ENCODE measurements at regions not wholly inside any gene's neighbourhood (a gene's known extent, or its start where the extent isn't known, plus 50 kb on each side); places are given as distances from the start of the nearest gene placed in this dataset.
"Not testable (repeated sequence)": the region's sequence is repeated elsewhere in the genome, so short reads cannot be mapped to it uniquely, and the experiment has no call there.

GRCh38 chr4:189202182-189202868 lies 738.3 kb upstream of the FRG1 start:
- peak overlapping the region; percentile 41 to 67 for H3K4me3 Mint-ChIP-seq
- no peak overlapping the region for H3K27ac Mint-ChIP-seq
- DNase-seq, result peak; percentile 12 to 20
- peaks cover 3 to 5% of the 10 kb centered on the region in 2 donors for H3K9me3 Mint-ChIP-seq
- peaks cover 11% of the 10 kb centered on the region for H3K4me1 Mint-ChIP-seq
- H3K27me3 Mint-ChIP-seq, result no peaks in the 10 kb centered on the region
- peak; percentile 42 for ATAC-seq

GRCh38 chr4:189202869-189203271 lies 737.8 kb upstream of the FRG1 start:
- H3K27me3 Mint-ChIP-seq, result no peaks in the 10 kb centered on the region
- peaks cover 11% of the 10 kb centered on the region for H3K4me1 Mint-ChIP-seq
- H3K27ac Mint-ChIP-seq, result no peak overlapping the region
- DNase-seq (no peak), ATAC-seq (no peak)
- peak overlapping the region in 1 of 2 donors; percentile 26 for H3K4me3 Mint-ChIP-seq
- H3K9me3 Mint-ChIP-seq, result peaks cover 5 to 7% of the 10 kb centered on the region in 2 donors

DNA sequence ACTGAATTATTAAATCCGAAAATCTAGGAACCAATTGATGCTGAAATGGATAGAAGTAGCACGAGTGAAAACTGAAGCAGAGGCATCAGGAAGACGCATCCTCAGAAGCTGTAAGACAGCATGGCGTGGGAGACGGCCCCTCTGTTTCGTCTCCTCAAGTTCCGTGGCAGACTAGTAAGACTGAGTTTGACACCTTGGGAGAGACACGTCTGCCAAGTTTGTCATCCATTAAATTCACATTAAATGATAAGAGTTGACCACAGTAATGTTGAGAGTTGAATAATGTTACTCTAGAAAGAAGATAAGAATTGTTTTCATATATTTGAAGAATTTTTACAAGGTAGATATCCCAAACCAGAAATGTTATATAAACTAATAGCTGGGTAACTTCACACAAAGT lies 736.1 kb upstream of the FRG1 start:
- Mint-ChIP-seq H3K9me3 (peaks cover 5 to 7% of the 10 kb centered on the region in 2 donors), H3K27me3 (no peaks in the 10 kb centered on the region), H3K27ac (no peak overlapping the region), H3K4me1 (peaks cover 11% of the 10 kb centered on the region), H3K4me3 (no peak overlapping the region)
- no peak for DNase-seq
- no peak for ATAC-seq

GRCh38 chr4:189206953-189207352 lies 733.7 kb upstream of the FRG1 start:
- peaks cover 10 to 20% of the 10 kb centered on the region in 2 donors for H3K9me3 Mint-ChIP-seq
- no peak overlapping the region for H3K27ac Mint-ChIP-seq
- no peak for ATAC-seq

DNA sequence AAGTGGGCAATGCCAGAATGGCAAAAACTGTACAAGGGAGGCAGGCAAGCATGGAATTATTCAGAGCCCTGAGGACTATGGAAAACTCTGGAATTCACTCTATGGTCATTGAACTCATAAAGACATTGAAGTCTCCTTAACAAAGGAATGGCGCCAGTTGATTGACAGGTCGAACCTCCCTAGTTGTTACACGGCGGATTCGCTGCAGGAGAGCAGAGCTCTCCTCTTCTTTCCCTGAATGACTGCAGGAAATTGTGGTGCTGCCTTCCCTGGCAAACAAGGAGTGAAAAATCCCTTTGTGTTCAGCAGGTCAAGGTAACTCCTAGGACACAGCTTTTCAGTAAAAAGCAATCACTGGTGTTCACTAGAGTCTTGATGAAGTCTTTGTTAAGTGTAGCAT lies 732.8 kb upstream of the FRG1 start:
- Mint-ChIP-seq H3K4me1 (peaks cover 3% of the 10 kb centered on the region), H3K9me3 (peaks cover 10 to 20% of the 10 kb centered on the region in 2 donors), H3K27ac (no peak overlapping the region), H3K4me3 (no peak overlapping the region), H3K27me3 (no peaks in the 10 kb centered on the region)
- no peak for DNase-seq
- ATAC-seq, result no peak

More at GRCh38 chr4:189206953-189207352, 733.7 kb upstream of the FRG1 start:
- H3K4me3 Mint-ChIP-seq, result no peak overlapping the region
- peaks cover 11% of the 10 kb centered on the region for H3K4me1 Mint-ChIP-seq
- DNase-seq, result no peak
- H3K27me3 Mint-ChIP-seq, result no peaks in the 10 kb centered on the region

DNA sequence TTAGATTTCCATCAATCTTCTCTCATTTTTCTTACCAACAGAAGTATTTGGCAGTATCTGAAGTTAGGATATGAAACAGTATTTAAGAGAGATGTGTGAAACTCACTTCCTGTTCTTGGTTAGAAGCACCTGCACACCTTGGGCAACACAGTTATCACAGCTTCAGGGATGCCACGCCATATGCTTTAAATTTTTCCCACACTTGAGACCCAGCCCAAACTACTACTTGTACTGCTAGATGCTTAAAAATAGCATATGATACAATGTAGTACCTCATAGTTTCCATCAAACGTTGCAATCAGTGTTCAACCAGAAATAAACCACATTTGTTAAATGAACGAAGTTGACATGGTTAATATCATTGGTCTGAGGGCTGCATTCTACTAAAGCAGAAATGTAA lies 725.1 kb upstream of the FRG1 start:
- H3K9me3 Mint-ChIP-seq, result peaks cover 5 to 23% of the 10 kb centered on the region in 2 donors
- DNase-seq (no peak), ATAC-seq (no peak)
- H3K4me1 Mint-ChIP-seq, result no peaks in the 10 kb centered on the region
- H3K27ac Mint-ChIP-seq, result no peak overlapping the region
- no peak overlapping the region for H3K4me3 Mint-ChIP-seq
- no peaks in the 10 kb centered on the region for H3K27me3 Mint-ChIP-seq

DNA sequence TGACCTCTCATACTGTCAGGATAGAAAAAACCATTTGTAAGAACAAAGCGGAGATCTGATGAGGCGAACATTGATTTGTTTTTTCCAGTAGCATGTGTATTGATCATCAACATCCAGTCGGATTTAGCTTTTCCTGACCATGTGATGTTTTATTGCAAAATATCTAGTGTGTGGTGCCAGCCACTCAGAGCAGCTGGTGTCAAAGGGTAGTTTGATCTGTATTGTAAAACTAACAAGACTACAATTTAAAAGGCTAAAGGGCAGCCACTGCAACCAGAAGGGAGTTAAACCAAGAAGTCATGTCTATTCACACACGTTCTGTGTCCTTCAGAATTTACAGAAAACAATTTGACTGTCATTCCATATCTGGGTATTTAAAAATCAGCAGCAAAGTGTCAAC lies 719.0 kb upstream of the FRG1 start:
- Mint-ChIP-seq H3K27ac (no peak overlapping the region), H3K4me3 (no peak overlapping the region), H3K4me1 (no peaks in the 10 kb centered on the region), H3K27me3 (no peaks in the 10 kb centered on the region), H3K9me3 (no peaks in the 10 kb centered on the region)
- ATAC-seq (no peak), DNase-seq (no peak)

DNA sequence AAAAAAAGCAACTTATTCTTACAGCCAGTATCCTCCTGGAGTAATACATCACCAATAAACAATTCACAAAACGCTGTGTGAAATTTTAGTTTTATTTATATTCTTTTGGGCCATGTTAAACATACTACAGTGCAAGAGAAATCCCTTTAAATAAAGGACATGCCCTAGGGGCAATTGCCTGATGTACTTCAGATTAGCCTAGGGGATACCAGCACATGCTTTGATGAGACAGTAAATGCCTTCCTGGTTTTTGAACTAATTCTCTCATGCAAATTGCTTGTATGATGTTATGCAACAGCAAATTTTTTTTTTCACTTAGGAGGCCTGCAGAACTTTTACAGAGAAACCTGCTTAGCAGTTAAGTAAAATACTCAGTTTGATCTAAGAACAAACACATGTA lies 711.9 kb upstream of the FRG1 start:
- Mint-ChIP-seq H3K4me1 (no peaks in the 10 kb centered on the region), H3K4me3 (no peak overlapping the region), H3K9me3 (peaks cover 0 to 5% of the 10 kb centered on the region in 2 donors), H3K27me3 (no peaks in the 10 kb centered on the region), H3K27ac (no peak overlapping the region)
- no peak for ATAC-seq
- DNase-seq, result no peak

DNA sequence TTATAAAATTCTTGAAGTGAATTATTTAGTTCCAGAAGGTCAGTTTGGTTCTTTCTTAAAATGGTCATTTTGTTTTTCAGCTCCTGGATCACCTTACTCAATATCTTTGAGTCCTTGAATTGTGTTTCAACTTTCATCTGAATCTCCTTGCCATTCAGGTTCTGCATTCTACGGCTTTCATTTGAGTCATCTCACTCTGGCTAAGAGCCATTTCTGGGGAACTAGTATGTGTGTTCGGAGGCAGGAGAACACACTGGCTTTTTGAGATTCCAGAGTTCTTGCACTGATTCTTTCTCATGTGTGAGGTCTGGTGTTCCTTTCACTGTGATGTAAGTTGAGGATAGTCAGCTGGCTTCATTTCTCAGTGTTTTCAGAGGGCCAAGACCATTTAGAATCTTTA lies 708.4 kb upstream of the FRG1 start:
- DNase-seq (no peak), ATAC-seq (no peak)
- no peak overlapping the region for H3K27ac Mint-ChIP-seq
- peaks cover 0 to 5% of the 10 kb centered on the region in 2 donors for H3K9me3 Mint-ChIP-seq
- H3K4me1 Mint-ChIP-seq, result no peaks in the 10 kb centered on the region
- H3K27me3 Mint-ChIP-seq, result no peaks in the 10 kb centered on the region
- H3K4me3 Mint-ChIP-seq, result no peak overlapping the region

GRCh38 chr4:189233754-189234153 lies 706.9 kb upstream of the FRG1 start:
- not testable (repeated sequence) for H3K9me3 Mint-ChIP-seq, H3K4me1 Mint-ChIP-seq, ATAC-seq, H3K27me3 Mint-ChIP-seq, H3K4me3 Mint-ChIP-seq, H3K27ac Mint-ChIP-seq
- DNase-seq, result peak in 1 of 2 donors; percentile 37

- not testable (repeated sequence) for H3K4me3 Mint-ChIP-seq, ATAC-seq, H3K27ac Mint-ChIP-seq, H3K4me1 Mint-ChIP-seq, H3K27me3 Mint-ChIP-seq, H3K9me3 Mint-ChIP-seq
- peak in 1 of 2 donors; percentile 8 for DNase-seq
These were observed 705.7 kb upstream of the FRG1 start for GRCh38 chr4:189234948-189235347.

- Mint-ChIP-seq H3K27me3 (no peaks in the 10 kb centered on the region), H3K4me1 (no peaks in the 10 kb centered on the region), H3K4me3 (no peak overlapping the region), H3K9me3 (peaks cover 0 to 5% of the 10 kb centered on the region in 2 donors), H3K27ac (no peak overlapping the region)
- no peak for DNase-seq
- ATAC-seq, result no peak
These were observed 705.1 kb upstream of the FRG1 start for GRCh38 chr4:189235599-189235998.

GRCh38 chr4:189236321-189236720 lies 704.4 kb upstream of the FRG1 start:
- not testable (repeated sequence) for H3K9me3 Mint-ChIP-seq, H3K27me3 Mint-ChIP-seq, ATAC-seq, H3K27ac Mint-ChIP-seq, H3K4me1 Mint-ChIP-seq, H3K4me3 Mint-ChIP-seq, DNase-seq

DNA sequence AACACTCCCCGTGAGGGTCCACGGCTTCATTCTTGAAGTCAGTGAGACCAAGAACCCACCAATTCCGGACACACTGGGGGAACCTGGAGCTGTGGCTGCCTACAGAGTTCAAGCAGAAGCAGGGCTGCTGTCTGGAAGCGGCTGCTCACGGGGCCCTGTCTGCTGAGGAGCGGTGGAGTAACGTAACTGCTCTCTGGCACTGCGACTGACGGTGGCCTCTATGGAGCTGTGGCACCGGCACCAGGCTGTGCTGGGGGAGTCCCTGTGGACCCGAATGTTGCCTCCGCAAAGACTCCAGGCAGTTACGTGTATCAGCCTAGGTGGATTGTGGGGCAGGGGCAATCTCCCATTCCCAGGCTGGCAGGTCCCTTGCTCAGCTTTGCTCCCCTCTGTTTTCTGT lies 703.3 kb upstream of the FRG1 start:
- DNase-seq, result no peak
- no peak overlapping the region for H3K4me3 Mint-ChIP-seq
- H3K9me3 Mint-ChIP-seq, result peaks cover 0 to 4% of the 10 kb centered on the region in 2 donors
- H3K27ac Mint-ChIP-seq, result no peak overlapping the region
- no peak for ATAC-seq
- no peaks in the 10 kb centered on the region for H3K27me3 Mint-ChIP-seq
- no peaks in the 10 kb centered on the region for H3K4me1 Mint-ChIP-seq

DNA sequence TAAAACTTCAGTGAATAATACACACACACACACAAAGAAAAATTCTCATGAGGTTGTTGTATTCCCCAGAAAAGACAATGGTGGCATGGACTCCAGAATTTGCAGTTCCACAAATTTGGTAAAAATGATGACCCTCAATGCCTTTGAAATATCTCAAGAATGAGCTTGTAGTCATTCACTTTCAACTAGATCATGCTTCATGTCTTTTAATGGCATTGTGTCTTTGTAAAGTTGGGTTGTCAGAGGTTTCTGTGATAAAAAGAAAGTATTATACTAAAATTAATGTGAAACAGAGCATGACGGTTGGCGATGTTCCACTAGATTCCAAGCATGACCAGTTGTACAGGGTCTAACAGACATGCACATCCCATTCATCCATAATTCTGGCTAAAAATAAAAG lies 685.0 kb upstream of the FRG1 start:
- Mint-ChIP-seq H3K9me3 (peaks cover 9 to 40% of the 10 kb centered on the region in 2 donors), H3K27ac (no peak overlapping the region), H3K4me1 (no peaks in the 10 kb centered on the region), H3K27me3 (no peaks in the 10 kb centered on the region), H3K4me3 (no peak overlapping the region)
- DNase-seq (no peak), ATAC-seq (no peak)

GRCh38 chr4:189261475-189261874 lies 679.2 kb upstream of the FRG1 start:
- Mint-ChIP-seq H3K9me3 (peaks cover 6 to 35% of the 10 kb centered on the region in 2 donors), H3K27me3 (no peaks in the 10 kb centered on the region), H3K4me1 (no peaks in the 10 kb centered on the region), H3K27ac (no peak overlapping the region), H3K4me3 (no peak overlapping the region)
- ATAC-seq (no peak), DNase-seq (no peak)

- H3K27ac Mint-ChIP-seq, result peak overlapping the region in 1 of 2 donors; percentile 13
- H3K27me3 Mint-ChIP-seq, result no peaks in the 10 kb centered on the region
- no peak for ATAC-seq
- H3K4me1 Mint-ChIP-seq, result no peaks in the 10 kb centered on the region
- H3K4me3 Mint-ChIP-seq, result no peak overlapping the region
- DNase-seq, result no peak
- peaks cover 20 to 29% of the 10 kb centered on the region in 2 donors for H3K9me3 Mint-ChIP-seq
These were observed 675.2 kb upstream of the FRG1 start for GRCh38 chr4:189265515-189265914.
